K562 (cell line): ENCODE measurements at regions not wholly inside any gene's neighbourhood (a gene's known extent, or its start where the extent isn't known, plus 50 kb on each side); places are given as distances from the start of the nearest gene placed in this dataset.

Experiments used
- ATAC-seq: fragments of 200-7000 bp; cut with Tn5 transposase; 3 replicates; pipeline ENCODE4 v1.9.1; 2020; ENCODE audit warnings: moderate library complexity
- BruUV-seq: library from RNA; stranded (reverse); fragments of 400-500 nt; replicated peaks from 2 replicates; lab custom pipeline; 2021; lab: Mats Ljungman, UMichigan
- CTCF ChIA-PET: fragments of 300-600 bp; formaldehyde crosslinking; extraction: SDS; loops from one replicate; lab custom pipeline; 2021; ENCODE audit warnings: low intra/inter-chr PET ratio; lab: Yijun Ruan, JAX
- POLR2A ChIA-PET: fragments of 300-600, 350-650 bp; sonication (Branson Sonifier 250); formaldehyde crosslinking; extraction: SDS; loops from one replicate; lab custom pipeline; 2021; ENCODE audit warnings: antibody characterized with exemption, inconsistent platforms; lab: Yijun Ruan, JAX
- DNase-seq, 4 experiments: peaks; one replicate each; pipeline versions ENCODE4 v3.0.0 to v3.0.0-alpha.2; 2011 to 2018; ENCODE audit warnings: low spot score in 3 of 4, mixed read lengths in 3 of 4; ENCODE audit errors: extremely low read depth in 1 of 4
- FAIRE-seq: peaks from 2 replicates; lab custom pipeline; 2011; peaks lifted over from hg19 to GRCh38; lab: Jason Lieb, UNC
- H2AFZ ChIP-seq: 2 replicates; pipeline ENCODE4 v1.6.0; 2011; ENCODE audit warnings: low read depth, low read length, control low read depth, inconsistent platforms
- H3K27ac ChIP-seq: fragments of 200-600 bp; 3 replicates; pipeline ENCODE4 v1.8.0; 2011; ENCODE audit warnings: low read depth, mild to moderate bottlenecking, control low read depth, inconsistent platforms, low read length, moderate library complexity, mixed read lengths; ENCODE audit errors: extremely low read depth
- H3K27me3 ChIP-seq, 2 experiments: fragments of 300-600 bp in 1 of 2; 2 replicates in 1 of 2; 3 replicates in 1 of 2; pipeline versions ENCODE4 v1.6.0 to v1.8.0; 2011; ENCODE audit warnings: inconsistent platforms in 2 of 2, low read length in 2 of 2, mild to moderate bottlenecking in 1 of 2, mixed read lengths in 1 of 2, moderate library complexity in 1 of 2; ENCODE audit not compliant: control insufficient read depth in 2 of 2, insufficient read depth in 2 of 2
- H3K36me3 ChIP-seq: fragments of 300-600 bp; 3 replicates; pipeline ENCODE4 v1.8.0; 2011; ENCODE audit warnings: mild to moderate bottlenecking, low read length, inconsistent platforms; ENCODE audit not compliant: control insufficient read depth, insufficient read depth
- H3K4me1 ChIP-seq, 2 experiments: fragments of 200-600 bp in 1 of 2; replicated peaks in 1 of 2; 2 replicates in 1 of 2; 3 replicates in 1 of 2; pipeline versions ENCODE4 v1.5.1 to v1.8.0; 2011; ENCODE audit warnings: inconsistent platforms in 2 of 2, low read length in 2 of 2, mild to moderate bottlenecking in 1 of 2, mixed read lengths in 1 of 2, moderate library complexity in 1 of 2; ENCODE audit not compliant: control insufficient read depth in 2 of 2, insufficient read depth in 2 of 2
- H3K4me2 ChIP-seq: 2 replicates; pipeline ENCODE4 v1.6.1; 2011; ENCODE audit warnings: low read length, control low read depth, inconsistent platforms, mixed read lengths; ENCODE audit not compliant: insufficient read depth
- H3K4me3 ChIP-seq: fragments of 200-600 bp; sonication (generic), shearing (Covaris generic); 2 replicates; pipeline ENCODE4 v1.5.1; 2016; ENCODE audit warnings: control low read depth, inconsistent platforms
- H3K79me2 ChIP-seq: fragments of 200-600 bp; 3 replicates; pipeline ENCODE4 v1.8.0; 2011; ENCODE audit warnings: low read length, inconsistent platforms; ENCODE audit not compliant: control insufficient read depth, insufficient read depth
- H3K9ac ChIP-seq, 2 experiments: 2 replicates each; pipeline versions ENCODE4 v1.6.0 to v1.6.1; 2011; ENCODE audit warnings: low read depth in 2 of 2, low read length in 2 of 2, control low read depth in 1 of 2, inconsistent platforms in 1 of 2, mild to moderate bottlenecking in 1 of 2, mixed read lengths in 1 of 2; ENCODE audit not compliant: insufficient read depth in 1 of 2
- H3K9me1 ChIP-seq: one replicate; pipeline ENCODE4 v1.6.0; 2011; ENCODE audit warnings: inconsistent platforms, mild to moderate bottlenecking, low read length, moderate library complexity; ENCODE audit not compliant: control insufficient read depth, insufficient read depth
- H3K9me3 ChIP-seq: replicated peaks from 2 replicates; pipeline ENCODE4 v1.5.1; 2011; ENCODE audit warnings: low read depth, low read length, inconsistent platforms; ENCODE audit not compliant: control insufficient read depth, insufficient read depth
- H4K20me1 ChIP-seq: replicated peaks from 2 replicates; pipeline ENCODE4 v1.6.1; 2011; ENCODE audit warnings: low read length, inconsistent platforms, mixed read lengths; ENCODE audit not compliant: control insufficient read depth, insufficient read depth
- CAMTA2 ChIP-seq: fragments of 250-450 bp; sonication (Bioruptor Pico); conservative IDR thresholded peaks from 2 replicates; pipeline ENCODE4 v1.5.1; 2022
- CBFB ChIP-seq: sonication (generic); formaldehyde crosslinking; IDR thresholded peaks from 2 replicates; pipeline ENCODE4 v1.4.0; 2020; ENCODE audit warnings: mild to moderate bottlenecking, missing genetic modification reagents
- GTF2E2 ChIP-seq: fragments of 200-800 bp; sonication (Bioruptor generic); IDR thresholded peaks from 2 replicates; pipeline ENCODE4 v1.6.1; 2016; ENCODE audit warnings: missing genetic modification characterization, missing compliant biosample characterization
- GTF3C2 ChIP-seq: IDR thresholded peaks from 3 replicates; pipeline ENCODE4 v1.6.1; 2011; ENCODE audit warnings: borderline replicate concordance, mild to moderate bottlenecking, moderate library complexity; ENCODE audit not compliant: insufficient read length; ENCODE audit errors: extremely low read depth
- HDGF ChIP-seq: fragments of 450-650 bp; IDR thresholded peaks from 2 replicates; pipeline ENCODE4 v1.6.1; 2016
- HMGXB4 ChIP-seq: sonication (generic); formaldehyde crosslinking; IDR thresholded peaks from 2 replicates; pipeline ENCODE4 v1.8.1; 2023; ENCODE audit warnings: mild to moderate bottlenecking, missing genetic modification reagents
- MITF ChIP-seq: IDR thresholded peaks from 2 replicates; pipeline ENCODE4 v1.6.1; 2014; ENCODE audit warnings: antibody characterized with exemption
- NCOR1 ChIP-seq: fragments of 450-650 bp; IDR thresholded peaks from 2 replicates; pipeline ENCODE4 v1.6.1; 2016; ENCODE audit warnings: mild to moderate bottlenecking, moderate library complexity
- SP2 ChIP-seq: IDR thresholded peaks from 2 replicates; pipeline ENCODE4 v1.6.1; 2011; ENCODE audit warnings: mild to moderate bottlenecking, low read depth, low read length, moderate library complexity; ENCODE audit not compliant: poor library complexity, severe bottlenecking; ENCODE audit errors: extremely low read depth
- TCF7 ChIP-seq: sonication (generic); IDR thresholded peaks from 2 replicates; pipeline ENCODE4 v1.6.1; 2016; ENCODE audit warnings: antibody characterized with exemption, borderline replicate concordance
- ZHX1 ChIP-seq: fragments of 150-350 bp; conservative IDR thresholded peaks from 2 replicates; pipeline ENCODE4 v1.6.1; 2014; ENCODE audit warnings: low read length
- ZNF589 ChIP-seq: fragments of 200-800 bp; sonication (Bioruptor generic); IDR thresholded peaks from 2 replicates; pipeline ENCODE4 v1.6.1; 2016; ENCODE audit warnings: low read depth, missing genetic modification characterization, missing compliant biosample characterization
- ZNF707 ChIP-seq: fragments of 250-450 bp; sonication (Bioruptor Pico); conservative IDR thresholded peaks from 2 replicates; pipeline ENCODE4 v1.8.0; 2022; ENCODE audit warnings: inconsistent platforms, mild to moderate bottlenecking, moderate library complexity
- WGBS: fragments of 100-300 bp; shearing (Covaris generic); methylation state at CpG from one replicate; pipeline ENCODE4 v1.1.6; 2016; ENCODE audit warnings: low coverage, mixed read lengths; ENCODE audit not compliant: insufficient coverage; ENCODE audit errors: missing lambda C conversion rate; 5-methylcytosine and 5-hydroxymethylcytosine counted together
- in situ Hi-C: fragments of 300-500 bp; cut with MboI; formaldehyde crosslinking; loops from 4 replicates; pipeline ENCODE4 v1.15.0; 2018; ENCODE audit warnings: inconsistent platforms, mixed read lengths
- intact Hi-C: fragments of 100-400 bp; cut with micrococcal nuclease; formaldehyde crosslinking; loops from 2 replicates; pipeline ENCODE4 v1.14.2; 2022

- H4K20me1 ChIP-seq = no peaks in the 10 kb centered on the region
- no peaks in the 10 kb centered on the region for H3K79me2 ChIP-seq
- no peak for DNase-seq
- BruUV-seq = no TSS peak
- H3K9ac ChIP-seq = no peak overlapping the region
- no peak overlapping the region for H3K4me3 ChIP-seq
- no peaks in the 10 kb centered on the region for H3K4me1 ChIP-seq
- H3K4me2 ChIP-seq = no peak overlapping the region
- no peak for ATAC-seq
- no peak overlapping the region for H2AFZ ChIP-seq
- no peaks in the 10 kb centered on the region for H3K9me3 ChIP-seq
- ChIA-PET POLR2A (no interaction called here), CTCF (no interaction called here)
- intact Hi-C loops = no loop called here
- no peaks in the 10 kb centered on the region for H3K36me3 ChIP-seq
- H3K9me1 ChIP-seq = no peaks in the 10 kb centered on the region
- H3K27ac ChIP-seq = no peak overlapping the region
- H3K27me3 ChIP-seq = no peaks in the 10 kb centered on the region
- WGBS = 0% methylated on average over 2 of the region's 2 CpGs
- in situ Hi-C loops = no loop called here
- FAIRE-seq = no peak
- TF ChIP-seq MITF (no peak), ZNF707 (CRISPR knock-in tag) (no peak), HDGF (no peak), TCF7 (no peak), CBFB (CRISPR knock-in tag) (no peak), GTF3C2 (no peak), ZNF589 (CRISPR knock-in tag) (no peak), NCOR1 (no peak), HMGXB4 (CRISPR knock-in tag) (no peak), SP2 (no peak), ZHX1 (no peak), GTF2E2 (tag) (no peak), CAMTA2 (CRISPR knock-in tag) (no peak)
These were observed 448.6 kb downstream of the PCDH18 start for GRCh38 chr4:137083571-137084135.
